MM.1S (cell line): ENCODE measurements at regions not wholly inside any gene's neighbourhood (a gene's known extent, or its start where the extent isn't known, plus 50 kb on each side); places are given as distances from the start of the nearest gene placed in this dataset.

Experiments used
- DNase-seq: peaks from one replicate; pipeline ENCODE4 v3.0.0-alpha.2; 2015
- H2AFZ ChIP-seq: fragments of 300-600 bp; sonication (generic); 2 replicates; pipeline ENCODE4 v1.6.0; 2016; ENCODE audit warnings: antibody characterized with exemption, low read length
- H3F3A ChIP-seq: fragments of 300-600 bp; sonication (generic); 2 replicates; pipeline ENCODE4 v1.6.1; 2016; ENCODE audit warnings: mild to moderate bottlenecking, antibody characterized with exemption, low read length, moderate library complexity, mixed read lengths; ENCODE audit not compliant: insufficient read depth
- H3K27ac ChIP-seq: fragments of 300-600 bp; sonication (generic); 2 replicates; pipeline ENCODE4 v1.5.1; 2016; ENCODE audit warnings: mild to moderate bottlenecking, low read length
- H3K27me3 ChIP-seq: fragments of 300-600 bp; sonication (generic); replicated peaks from 2 replicates; pipeline ENCODE4 v1.6.0; 2016; ENCODE audit warnings: low read length; ENCODE audit not compliant: insufficient read depth
- H3K36me3 ChIP-seq: fragments of 300-600 bp; sonication (generic); replicated peaks from 2 replicates; pipeline ENCODE4 v1.6.1; 2016; ENCODE audit warnings: mild to moderate bottlenecking, low read length, mixed read lengths; ENCODE audit not compliant: insufficient read depth
- H3K4me1 ChIP-seq: fragments of 300-600 bp; sonication (generic); 2 replicates; pipeline ENCODE4 v1.6.1; 2016; ENCODE audit warnings: low read length, mixed read lengths
- H3K4me2 ChIP-seq: fragments of 300-600 bp; sonication (generic); 2 replicates; pipeline ENCODE4 v1.6.0; 2016; ENCODE audit warnings: low read depth, low read length
- H3K4me3 ChIP-seq: fragments of 300-600 bp; sonication (generic); 2 replicates; pipeline ENCODE4 v1.5.1; 2016; ENCODE audit warnings: low read length, mixed read lengths
- H3K79me2 ChIP-seq: fragments of 300-600 bp; sonication (generic); 2 replicates; pipeline ENCODE4 v1.6.1; 2016; ENCODE audit warnings: mixed run types, low read length, mixed read lengths
- H3K9ac ChIP-seq: fragments of 300-600 bp; sonication (generic); 2 replicates; pipeline ENCODE4 v1.6.1; 2016; ENCODE audit warnings: low read length, mixed read lengths
- H3K9me2 ChIP-seq: fragments of 300-600 bp; sonication (generic); replicated peaks from 2 replicates; pipeline ENCODE4 v1.6.1; 2016; ENCODE audit warnings: mild to moderate bottlenecking, low read length, mixed read lengths; ENCODE audit not compliant: insufficient read depth
- H3K9me3 ChIP-seq: fragments of 300-600 bp; sonication (generic); replicated peaks from 2 replicates; pipeline ENCODE4 v1.6.1; 2016; ENCODE audit warnings: mild to moderate bottlenecking, low read length, mixed read lengths; ENCODE audit not compliant: insufficient read depth
- H4K20me1 ChIP-seq: fragments of 300-600 bp; sonication (generic); 2 replicates; pipeline ENCODE4 v1.6.1; 2016; ENCODE audit warnings: mild to moderate bottlenecking, low read length, moderate library complexity, mixed read lengths; ENCODE audit not compliant: insufficient read depth
- EZH2 ChIP-seq: fragments of 300-600 bp; sonication (generic); optimal IDR thresholded peaks from 2 replicates; pipeline ENCODE3; 2017; ENCODE audit warnings: low read depth, mild to moderate bottlenecking, antibody characterized with exemption, low read length, mixed read lengths
- EZH2phosphoT487 ChIP-seq: fragments of 300-600 bp; sonication (generic); IDR thresholded peaks from 2 replicates; pipeline ENCODE4 v1.6.1; 2018; ENCODE audit warnings: antibody characterized with exemption, low read length
- TF ChIP-seq, protein P1 (sequence below): fragments of 300-600 bp; sonication (generic); IDR thresholded peaks from 2 replicates; pipeline ENCODE4 v1.5.1; 2016; ENCODE audit warnings: antibody characterized with exemption, low read length, mixed read lengths

DNA sequence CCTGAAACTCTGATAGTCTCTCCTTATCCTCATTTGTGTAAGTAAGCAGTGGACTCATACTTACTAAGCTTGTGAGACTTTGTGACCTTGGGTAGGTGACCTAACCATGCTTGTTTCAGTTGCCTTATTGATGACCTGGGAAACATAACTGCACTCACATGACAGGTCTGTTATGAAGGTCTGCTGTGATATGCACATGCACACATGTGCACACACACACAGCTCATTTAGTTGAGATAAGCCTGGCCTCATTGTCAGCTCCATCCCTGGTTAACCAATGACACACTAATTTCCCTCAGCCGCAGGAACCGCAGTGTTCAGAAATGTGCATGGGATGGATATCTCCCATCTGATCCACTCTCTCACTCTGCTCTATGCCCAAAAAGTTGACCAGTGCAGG is 177.2 kb downstream of the GPAM start:
- DNase-seq: no peak
- Histone ChIP-seq H4K20me1 (no peaks in the 10 kb centered on the region), H3K9ac (no peak overlapping the region), H3K27ac (no peak overlapping the region), H3K9me2 (no peaks in the 10 kb centered on the region), H3F3A (no peaks in the 10 kb centered on the region), H3K4me2 (no peak overlapping the region), H3K4me3 (no peak overlapping the region), H3K4me1 (no peaks in the 10 kb centered on the region), H3K79me2 (no peaks in the 10 kb centered on the region), H2AFZ (no peak overlapping the region), H3K36me3 (no peaks in the 10 kb centered on the region), H3K9me3 (no peaks in the 10 kb centered on the region), H3K27me3 (no peaks in the 10 kb centered on the region)
- TF ChIP-seq EZH2phosphoT487 (no peak), EZH2 (no peak)
- TF ChIP-seq, protein P1, sequence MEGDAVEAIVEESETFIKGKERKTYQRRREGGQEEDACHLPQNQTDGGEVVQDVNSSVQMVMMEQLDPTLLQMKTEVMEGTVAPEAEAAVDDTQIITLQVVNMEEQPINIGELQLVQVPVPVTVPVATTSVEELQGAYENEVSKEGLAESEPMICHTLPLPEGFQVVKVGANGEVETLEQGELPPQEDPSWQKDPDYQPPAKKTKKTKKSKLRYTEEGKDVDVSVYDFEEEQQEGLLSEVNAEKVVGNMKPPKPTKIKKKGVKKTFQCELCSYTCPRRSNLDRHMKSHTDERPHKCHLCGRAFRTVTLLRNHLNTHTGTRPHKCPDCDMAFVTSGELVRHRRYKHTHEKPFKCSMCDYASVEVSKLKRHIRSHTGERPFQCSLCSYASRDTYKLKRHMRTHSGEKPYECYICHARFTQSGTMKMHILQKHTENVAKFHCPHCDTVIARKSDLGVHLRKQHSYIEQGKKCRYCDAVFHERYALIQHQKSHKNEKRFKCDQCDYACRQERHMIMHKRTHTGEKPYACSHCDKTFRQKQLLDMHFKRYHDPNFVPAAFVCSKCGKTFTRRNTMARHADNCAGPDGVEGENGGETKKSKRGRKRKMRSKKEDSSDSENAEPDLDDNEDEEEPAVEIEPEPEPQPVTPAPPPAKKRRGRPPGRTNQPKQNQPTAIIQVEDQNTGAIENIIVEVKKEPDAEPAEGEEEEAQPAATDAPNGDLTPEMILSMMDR: no peak

DNA sequence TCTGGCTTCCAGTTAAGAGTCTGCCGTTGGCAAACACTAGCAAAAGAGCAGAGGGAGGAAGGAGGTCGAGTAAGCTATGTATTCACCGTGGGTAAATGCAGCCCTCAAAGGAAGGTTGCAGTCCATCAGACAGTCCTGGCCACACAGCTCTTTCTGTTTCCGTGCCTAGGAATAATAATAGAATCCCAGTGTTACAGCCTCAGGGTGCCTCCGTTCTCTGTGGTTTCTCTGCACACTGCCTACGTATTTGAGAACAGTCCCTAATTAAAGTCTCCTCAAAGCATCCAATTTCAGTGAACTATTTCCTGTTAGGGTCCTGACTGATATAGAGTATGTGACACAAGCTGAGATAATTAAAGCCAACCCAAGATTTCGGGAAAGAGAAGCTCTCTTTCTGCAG is 176.7 kb downstream of the GPAM start:
- H3F3A ChIP-seq: no peaks in the 10 kb centered on the region
- H3K27ac ChIP-seq: no peak overlapping the region
- H3K4me1 ChIP-seq: no peaks in the 10 kb centered on the region
- H3K79me2 ChIP-seq: no peaks in the 10 kb centered on the region
- H3K9me3 ChIP-seq: no peaks in the 10 kb centered on the region
- no peak overlapping the region for H2AFZ ChIP-seq
- TF ChIP-seq EZH2: no peak
- H3K4me3 ChIP-seq: no peak overlapping the region
- H4K20me1 ChIP-seq: no peaks in the 10 kb centered on the region
- H3K9ac ChIP-seq: no peak overlapping the region
- no peak overlapping the region for H3K4me2 ChIP-seq
- H3K9me2 ChIP-seq: no peaks in the 10 kb centered on the region
- H3K36me3 ChIP-seq: no peaks in the 10 kb centered on the region
- H3K27me3 ChIP-seq: no peaks in the 10 kb centered on the region
- no peak for DNase-seq

DNA sequence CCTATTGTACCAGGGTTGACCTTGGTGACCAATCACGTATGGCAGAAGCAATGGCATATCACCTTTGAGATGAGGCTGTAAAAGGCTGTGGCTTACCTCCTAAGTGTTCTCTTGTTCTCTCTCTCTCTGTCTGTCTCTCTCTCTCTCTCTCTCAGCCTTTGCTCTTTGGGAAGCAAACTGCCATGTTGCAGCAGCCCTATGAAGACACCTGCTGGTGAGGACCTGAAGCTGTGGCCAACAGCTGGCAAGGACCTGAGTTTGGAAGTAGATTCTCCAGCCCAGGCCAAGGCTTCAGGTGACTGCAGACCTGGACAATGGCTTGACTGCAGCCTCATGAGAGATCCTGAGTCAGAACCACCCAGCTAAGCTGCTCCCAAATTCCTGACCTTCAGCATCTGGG is 161.4 kb downstream of the GPAM start:
- no peak overlapping the region for H3K27ac ChIP-seq
- TF ChIP-seq EZH2 (no peak), EZH2phosphoT487 (no peak)
- TF ChIP-seq, protein P1: no peak
- no peaks in the 10 kb centered on the region for H3K27me3 ChIP-seq
- no peaks in the 10 kb centered on the region for H3K9me2 ChIP-seq
- no peaks in the 10 kb centered on the region for H3K4me1 ChIP-seq
- H3K9me3 ChIP-seq: no peaks in the 10 kb centered on the region
- no peak overlapping the region for H2AFZ ChIP-seq
- H3K4me2 ChIP-seq: no peak overlapping the region
- H4K20me1 ChIP-seq: no peaks in the 10 kb centered on the region
- no peaks in the 10 kb centered on the region for H3F3A ChIP-seq
- H3K4me3 ChIP-seq: no peak overlapping the region
- no peak overlapping the region for H3K9ac ChIP-seq
- DNase-seq: no peak
- H3K79me2 ChIP-seq: no peaks in the 10 kb centered on the region
- H3K36me3 ChIP-seq: no peaks in the 10 kb centered on the region

DNA sequence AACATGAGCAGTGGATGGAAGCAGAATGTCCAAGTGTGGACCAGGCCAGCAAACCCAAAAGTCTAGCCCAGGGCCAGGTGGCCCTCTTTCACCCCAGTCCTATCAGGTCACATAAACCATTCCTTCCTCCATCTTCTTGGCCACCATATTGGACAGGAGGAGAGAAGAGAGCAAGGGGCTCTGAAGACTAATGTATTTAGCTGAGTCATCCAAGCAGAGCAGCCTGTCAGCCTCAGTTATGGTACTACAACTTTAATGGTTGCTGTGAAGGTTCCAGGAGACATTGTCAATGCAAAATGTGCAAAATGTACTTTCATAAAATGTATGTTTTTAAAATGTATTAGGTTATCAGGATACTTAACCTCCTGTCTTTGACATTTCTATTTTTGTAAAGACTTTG is 159.5 kb downstream of the GPAM start:
- H3K4me3 ChIP-seq: no peak overlapping the region
- TF ChIP-seq, protein P1: no peak
- no peak for TF ChIP-seq EZH2

More for the DNA sequence above, 159.5 kb downstream of the GPAM start:
- H3K9me2 ChIP-seq: no peaks in the 10 kb centered on the region
- H3K9me3 ChIP-seq: no peaks in the 10 kb centered on the region
- H3K4me2 ChIP-seq: no peak overlapping the region
- H3K36me3 ChIP-seq: no peaks in the 10 kb centered on the region
- DNase-seq: no peak
- no peak overlapping the region for H3K9ac ChIP-seq
- H3K79me2 ChIP-seq: no peaks in the 10 kb centered on the region
- H4K20me1 ChIP-seq: no peaks in the 10 kb centered on the region
- H3K4me1 ChIP-seq: no peaks in the 10 kb centered on the region
- H3K27ac ChIP-seq: no peak overlapping the region
- H2AFZ ChIP-seq: no peak overlapping the region
- no peaks in the 10 kb centered on the region for H3K27me3 ChIP-seq
- no peaks in the 10 kb centered on the region for H3F3A ChIP-seq
